K562 (cell line): ENCODE measurements at regions not wholly inside any gene's neighbourhood (a gene's known extent, or its start where the extent isn't known, plus 50 kb on each side); places are given as distances from the start of the nearest gene placed in this dataset.

Experiments used
- ATAC-seq: fragments of 200-7000 bp; cut with Tn5 transposase; 3 replicates; pipeline ENCODE4 v1.9.1; 2020; ENCODE audit warnings: moderate library complexity
- BruUV-seq: library from RNA; stranded (reverse); fragments of 400-500 nt; replicated peaks from 2 replicates; lab custom pipeline; 2021; lab: Mats Ljungman, UMichigan
- CTCF ChIA-PET: fragments of 300-600 bp; formaldehyde crosslinking; extraction: SDS; loops from one replicate; lab custom pipeline; 2021; ENCODE audit warnings: low intra/inter-chr PET ratio; lab: Yijun Ruan, JAX
- POLR2A ChIA-PET: fragments of 300-600, 350-650 bp; sonication (Branson Sonifier 250); formaldehyde crosslinking; extraction: SDS; loops from one replicate; lab custom pipeline; 2021; ENCODE audit warnings: antibody characterized with exemption, inconsistent platforms; lab: Yijun Ruan, JAX
- DNase-seq, 4 experiments: peaks; one replicate each; pipeline versions ENCODE4 v3.0.0 to v3.0.0-alpha.2; 2011 to 2018; ENCODE audit warnings: low spot score in 3 of 4, mixed read lengths in 3 of 4; ENCODE audit errors: extremely low read depth in 1 of 4
- FAIRE-seq: peaks from 2 replicates; lab custom pipeline; 2011; peaks lifted over from hg19 to GRCh38; lab: Jason Lieb, UNC
- H2AFZ ChIP-seq: 2 replicates; pipeline ENCODE4 v1.6.0; 2011; ENCODE audit warnings: low read depth, low read length, control low read depth, inconsistent platforms
- H3K27ac ChIP-seq: fragments of 200-600 bp; 3 replicates; pipeline ENCODE4 v1.8.0; 2011; ENCODE audit warnings: low read depth, mild to moderate bottlenecking, control low read depth, inconsistent platforms, low read length, moderate library complexity, mixed read lengths; ENCODE audit errors: extremely low read depth
- H3K27me3 ChIP-seq, 2 experiments: fragments of 300-600 bp in 1 of 2; 2 replicates in 1 of 2; 3 replicates in 1 of 2; pipeline versions ENCODE4 v1.6.0 to v1.8.0; 2011; ENCODE audit warnings: inconsistent platforms in 2 of 2, low read length in 2 of 2, mild to moderate bottlenecking in 1 of 2, mixed read lengths in 1 of 2, moderate library complexity in 1 of 2; ENCODE audit not compliant: control insufficient read depth in 2 of 2, insufficient read depth in 2 of 2
- H3K36me3 ChIP-seq: fragments of 300-600 bp; 3 replicates; pipeline ENCODE4 v1.8.0; 2011; ENCODE audit warnings: mild to moderate bottlenecking, low read length, inconsistent platforms; ENCODE audit not compliant: control insufficient read depth, insufficient read depth
- H3K4me1 ChIP-seq, 2 experiments: fragments of 200-600 bp in 1 of 2; replicated peaks in 1 of 2; 2 replicates in 1 of 2; 3 replicates in 1 of 2; pipeline versions ENCODE4 v1.5.1 to v1.8.0; 2011; ENCODE audit warnings: inconsistent platforms in 2 of 2, low read length in 2 of 2, mild to moderate bottlenecking in 1 of 2, mixed read lengths in 1 of 2, moderate library complexity in 1 of 2; ENCODE audit not compliant: control insufficient read depth in 2 of 2, insufficient read depth in 2 of 2
- H3K4me2 ChIP-seq: 2 replicates; pipeline ENCODE4 v1.6.1; 2011; ENCODE audit warnings: low read length, control low read depth, inconsistent platforms, mixed read lengths; ENCODE audit not compliant: insufficient read depth
- H3K4me3 ChIP-seq: fragments of 200-600 bp; sonication (generic), shearing (Covaris generic); 2 replicates; pipeline ENCODE4 v1.5.1; 2016; ENCODE audit warnings: control low read depth, inconsistent platforms
- H3K79me2 ChIP-seq: fragments of 200-600 bp; 3 replicates; pipeline ENCODE4 v1.8.0; 2011; ENCODE audit warnings: low read length, inconsistent platforms; ENCODE audit not compliant: control insufficient read depth, insufficient read depth
- H3K9ac ChIP-seq, 2 experiments: 2 replicates each; pipeline versions ENCODE4 v1.6.0 to v1.6.1; 2011; ENCODE audit warnings: low read depth in 2 of 2, low read length in 2 of 2, control low read depth in 1 of 2, inconsistent platforms in 1 of 2, mild to moderate bottlenecking in 1 of 2, mixed read lengths in 1 of 2; ENCODE audit not compliant: insufficient read depth in 1 of 2
- H3K9me1 ChIP-seq: one replicate; pipeline ENCODE4 v1.6.0; 2011; ENCODE audit warnings: inconsistent platforms, mild to moderate bottlenecking, low read length, moderate library complexity; ENCODE audit not compliant: control insufficient read depth, insufficient read depth
- H3K9me3 ChIP-seq: replicated peaks from 2 replicates; pipeline ENCODE4 v1.5.1; 2011; ENCODE audit warnings: low read depth, low read length, inconsistent platforms; ENCODE audit not compliant: control insufficient read depth, insufficient read depth
- H4K20me1 ChIP-seq: replicated peaks from 2 replicates; pipeline ENCODE4 v1.6.1; 2011; ENCODE audit warnings: low read length, inconsistent platforms, mixed read lengths; ENCODE audit not compliant: control insufficient read depth, insufficient read depth
- AFF1 ChIP-seq, 2 experiments: fragments of 450-650 bp; IDR thresholded peaks; 2 replicates each; pipeline ENCODE4 v1.6.1; 2018; ENCODE audit warnings: mild to moderate bottlenecking in 2 of 2, low read depth in 1 of 2; ENCODE audit not compliant: partially characterized antibody in 2 of 2
- FOXA3 ChIP-seq, 2 experiments: fragments of 450-650 bp in 1 of 2; sonication (generic) in 1 of 2; formaldehyde crosslinking; IDR thresholded peaks in 1 of 2; conservative IDR thresholded peaks in 1 of 2; 2 replicates each; pipeline versions ENCODE4 v1.4.0 to v1.8.0; 2020 to 2022; ENCODE audit warnings: mild to moderate bottlenecking in 2 of 2, missing genetic modification reagents in 1 of 2
- NFE2 ChIP-seq: IDR thresholded peaks from 2 replicates; pipeline ENCODE4 v1.6.1; 2014; ENCODE audit warnings: antibody characterized with exemption, low read depth
- NONO ChIP-seq, 2 experiments: fragments of 200-400 bp in 1 of 2; fragments of 450-650 bp in 1 of 2; formaldehyde crosslinking in 1 of 2; IDR thresholded peaks; 2 replicates each; pipeline ENCODE4 v1.6.1; 2017; ENCODE audit warnings: low read depth in 2 of 2, mild to moderate bottlenecking in 2 of 2, moderate library complexity in 2 of 2, low read length in 1 of 2
- PRMT5 ChIP-seq: sonication (generic); formaldehyde crosslinking; IDR thresholded peaks from 2 replicates; pipeline ENCODE4 v1.5.0; 2020; ENCODE audit warnings: missing genetic modification reagents
- TARDBP ChIP-seq: fragments of 450-650 bp; IDR thresholded peaks from 2 replicates; pipeline ENCODE4 v1.6.1; 2016
- ZNF407 ChIP-seq: fragments of 450-650 bp; IDR thresholded peaks from 2 replicates; pipeline ENCODE4 v1.6.1; 2016; ENCODE audit warnings: low read depth
- ZNF696 ChIP-seq: fragments of 250-450 bp; sonication (Bioruptor Pico); conservative IDR thresholded peaks from 2 replicates; pipeline ENCODE4 v1.4.0; 2020; ENCODE audit warnings: mild to moderate bottlenecking, moderate library complexity
- ZNF79 ChIP-seq: fragments of 250-450 bp; sonication (Bioruptor Pico); IDR thresholded peaks from 2 replicates; pipeline ENCODE4 v1.4.0; 2020; ENCODE audit warnings: low read depth, mild to moderate bottlenecking, moderate library complexity
- WGBS: fragments of 100-300 bp; shearing (Covaris generic); methylation state at CpG from one replicate; pipeline ENCODE4 v1.1.6; 2016; ENCODE audit warnings: low coverage, mixed read lengths; ENCODE audit not compliant: insufficient coverage; ENCODE audit errors: missing lambda C conversion rate; 5-methylcytosine and 5-hydroxymethylcytosine counted together
- in situ Hi-C: fragments of 300-500 bp; cut with MboI; formaldehyde crosslinking; loops from 4 replicates; pipeline ENCODE4 v1.15.0; 2018; ENCODE audit warnings: inconsistent platforms, mixed read lengths
- intact Hi-C: fragments of 100-400 bp; cut with micrococcal nuclease; formaldehyde crosslinking; loops from 2 replicates; pipeline ENCODE4 v1.14.2; 2022

GRCh38 chr4:15254236-15254880 lies 173.5 kb upstream of the C1QTNF7 start (continued):
- TF ChIP-seq AFF1 (IDR thresholded peaks at IDR 0.05; ENCODE audit: low read depth in 1 of 2, partially characterized antibody in 2 of 2) (no peak), TARDBP (no peak), ZNF696 (CRISPR knock-in tag) (no peak), PRMT5 (CRISPR knock-in tag) (no peak), NONO (IDR thresholded peaks at IDR 0.05; ENCODE audit: low read depth in 2 of 2, low read length in 1 of 2) (no peak)
- TF ChIP-seq, all 486 proteins: peak for 0

- 1% methylated on average over 4 of the region's 4 CpGs for WGBS
- Histone ChIP-seq H3K9ac (no peak overlapping the region), H3K79me2 (no peaks in the 10 kb centered on the region), H3K9me3 (no peaks in the 10 kb centered on the region), H3K36me3 (no peaks in the 10 kb centered on the region), H3K9me1 (no peaks in the 10 kb centered on the region), H4K20me1 (no peaks in the 10 kb centered on the region), H3K27me3 (no peaks in the 10 kb centered on the region), H3K27ac (no peak overlapping the region), H2AFZ (no peak overlapping the region), H3K4me1 (no peaks in the 10 kb centered on the region), H3K4me3 (no peak overlapping the region), H3K4me2 (no peak overlapping the region)
- FAIRE-seq: no peak
- in situ Hi-C loops: no loop called here
- intact Hi-C loops: no loop called here
- BruUV-seq: no TSS peak
- CTCF ChIA-PET: no interaction called here
- no peak for DNase-seq
- POLR2A ChIA-PET: no interaction called here
- no peak for ATAC-seq
- TF ChIP-seq FOXA3 (CRISPR knock-in tag; conservative IDR thresholded peaks at IDR 0.05 in 1 of 2, IDR thresholded peaks at IDR 0.05 in 1 of 2): no peak
- no peak for TF ChIP-seq NFE2
- TF ChIP-seq ZNF79 (CRISPR knock-in tag): no peak
- TF ChIP-seq ZNF407: no peak
Measured at GRCh38 chr4:15255537-15255936, 172.3 kb upstream of the C1QTNF7 start.
